Epithelial cell of proximal tubule (primary cell): ENCODE measurements at regions not wholly inside any gene's neighbourhood (a gene's known extent, or its start where the extent isn't known, plus 50 kb on each side); places are given as distances from the start of the nearest gene placed in this dataset.

ENCODE experiments used
- DNase-seq: peaks from one replicate; pipeline ENCODE4 v3.0.0-alpha.2; 2011; ENCODE audit warnings: low read depth
- H3K4me3 ChIP-seq: 2 replicates; pipeline ENCODE4 v1.5.1; 2011; ENCODE audit warnings: low read depth, mild to moderate bottlenecking, low read length
- TF ChIP-seq, protein P1 (sequence below): conservative IDR thresholded peaks from 2 replicates; pipeline ENCODE4 v1.5.1; 2012; ENCODE audit warnings: low read depth, mild to moderate bottlenecking, low read length

DNA sequence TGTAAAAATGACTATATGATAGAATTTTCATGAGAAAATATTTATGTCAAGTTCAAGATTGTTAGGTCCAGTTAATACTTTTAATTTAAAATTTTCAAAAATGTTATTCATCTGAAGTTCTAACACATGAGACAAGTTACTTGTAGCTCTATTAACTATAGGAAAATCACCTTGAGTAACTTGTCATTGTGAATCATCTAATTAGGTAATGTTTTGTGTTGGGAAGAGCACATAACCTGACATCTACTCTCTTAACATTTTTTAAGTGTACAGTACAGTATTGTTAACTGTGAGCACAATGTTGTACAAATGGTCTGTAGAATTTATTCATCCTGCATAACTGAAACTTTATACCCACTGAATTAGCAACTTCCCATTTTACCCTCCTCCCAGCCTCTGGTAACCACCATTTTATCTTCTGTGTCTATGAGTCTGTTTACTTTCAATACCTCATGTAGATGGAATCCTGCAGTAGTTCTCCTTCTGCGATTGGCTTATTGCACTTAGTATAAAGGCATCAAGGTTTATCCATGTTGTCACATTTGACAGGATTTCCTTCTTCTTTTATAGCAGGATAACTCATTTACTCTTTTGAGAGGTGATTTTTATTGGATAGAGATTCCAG, 54.6 kb downstream of the ARL4A start:
- H3K4me3 ChIP-seq, result no peak overlapping the region
- TF ChIP-seq, protein P1, sequence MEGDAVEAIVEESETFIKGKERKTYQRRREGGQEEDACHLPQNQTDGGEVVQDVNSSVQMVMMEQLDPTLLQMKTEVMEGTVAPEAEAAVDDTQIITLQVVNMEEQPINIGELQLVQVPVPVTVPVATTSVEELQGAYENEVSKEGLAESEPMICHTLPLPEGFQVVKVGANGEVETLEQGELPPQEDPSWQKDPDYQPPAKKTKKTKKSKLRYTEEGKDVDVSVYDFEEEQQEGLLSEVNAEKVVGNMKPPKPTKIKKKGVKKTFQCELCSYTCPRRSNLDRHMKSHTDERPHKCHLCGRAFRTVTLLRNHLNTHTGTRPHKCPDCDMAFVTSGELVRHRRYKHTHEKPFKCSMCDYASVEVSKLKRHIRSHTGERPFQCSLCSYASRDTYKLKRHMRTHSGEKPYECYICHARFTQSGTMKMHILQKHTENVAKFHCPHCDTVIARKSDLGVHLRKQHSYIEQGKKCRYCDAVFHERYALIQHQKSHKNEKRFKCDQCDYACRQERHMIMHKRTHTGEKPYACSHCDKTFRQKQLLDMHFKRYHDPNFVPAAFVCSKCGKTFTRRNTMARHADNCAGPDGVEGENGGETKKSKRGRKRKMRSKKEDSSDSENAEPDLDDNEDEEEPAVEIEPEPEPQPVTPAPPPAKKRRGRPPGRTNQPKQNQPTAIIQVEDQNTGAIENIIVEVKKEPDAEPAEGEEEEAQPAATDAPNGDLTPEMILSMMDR, result no peak
- DNase-seq, result no peak

DNA sequence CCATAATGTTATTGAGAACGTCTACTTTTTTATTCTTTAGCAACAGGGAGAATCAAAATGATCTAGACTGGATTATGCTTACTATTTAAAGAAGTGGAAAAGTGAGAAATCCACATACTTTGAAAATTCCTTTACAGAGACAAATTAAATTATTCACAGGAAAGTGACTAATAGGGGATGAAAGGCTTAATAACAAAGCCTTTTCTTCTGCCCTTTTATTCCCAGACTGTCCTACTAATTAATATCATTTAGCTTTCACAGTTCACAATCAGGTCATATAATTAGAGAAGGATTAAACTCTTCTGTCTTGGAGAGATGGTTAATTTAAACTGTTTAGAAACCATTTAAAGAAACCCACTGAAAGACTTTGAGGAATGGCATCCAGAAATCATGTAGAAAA, 58.8 kb downstream of the ARL4A start:
- TF ChIP-seq, protein P1, result no peak
- no peak overlapping the region for H3K4me3 ChIP-seq
- no peak for DNase-seq

DNA sequence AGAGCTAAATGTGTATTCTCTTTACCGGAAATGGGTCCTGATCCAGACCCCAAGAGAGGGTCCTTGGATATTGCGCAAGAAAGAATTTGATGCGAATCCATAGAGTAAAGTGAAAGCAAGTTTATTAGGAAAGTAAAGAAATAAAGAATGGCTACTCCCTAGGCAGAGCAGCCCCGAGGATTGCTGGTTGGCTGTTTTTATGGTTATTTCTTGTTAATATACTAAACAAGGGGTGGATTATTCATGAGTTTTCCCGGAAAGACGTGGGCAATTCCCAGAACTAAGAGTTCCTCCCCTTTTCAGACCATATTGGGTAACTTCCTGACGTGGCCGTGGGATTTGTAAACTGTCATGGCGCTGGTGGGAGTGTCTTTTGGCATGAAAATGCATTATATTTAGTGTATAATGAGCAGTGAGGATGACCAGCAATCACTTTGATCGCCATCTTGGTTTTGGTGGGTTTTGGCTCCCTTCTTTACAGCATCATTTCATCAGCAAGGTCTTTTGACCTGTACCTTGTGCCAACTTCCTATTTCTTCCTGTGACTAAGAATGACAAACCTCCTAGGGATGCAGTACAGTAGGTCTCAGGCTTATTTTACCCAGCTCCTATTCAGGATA, 60.4 kb downstream of the ARL4A start:
- TF ChIP-seq, protein P1, result no peak
- no peak overlapping the region for H3K4me3 ChIP-seq
- DNase-seq, result no peak

DNA sequence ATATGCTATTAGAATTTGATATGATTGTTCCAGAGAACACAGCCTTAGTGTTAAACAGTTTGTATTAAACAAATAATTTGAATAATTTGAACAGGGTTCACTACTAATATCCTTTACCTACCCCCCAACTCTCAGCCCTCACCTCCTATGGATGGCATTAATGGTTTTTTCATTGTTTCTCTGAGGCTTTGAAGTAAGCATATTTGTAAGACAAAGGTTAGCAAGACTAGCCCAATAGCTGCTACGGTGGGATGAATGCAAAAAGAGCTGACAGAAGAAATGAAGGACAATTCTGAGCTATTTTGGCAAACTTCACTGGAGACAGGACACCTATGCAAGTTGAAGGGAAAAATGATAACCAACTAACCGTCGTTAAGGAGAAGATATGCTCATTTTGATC, 61.6 kb downstream of the ARL4A start:
- no peak overlapping the region for H3K4me3 ChIP-seq
- TF ChIP-seq, protein P1, result no peak
- no peak for DNase-seq

DNA sequence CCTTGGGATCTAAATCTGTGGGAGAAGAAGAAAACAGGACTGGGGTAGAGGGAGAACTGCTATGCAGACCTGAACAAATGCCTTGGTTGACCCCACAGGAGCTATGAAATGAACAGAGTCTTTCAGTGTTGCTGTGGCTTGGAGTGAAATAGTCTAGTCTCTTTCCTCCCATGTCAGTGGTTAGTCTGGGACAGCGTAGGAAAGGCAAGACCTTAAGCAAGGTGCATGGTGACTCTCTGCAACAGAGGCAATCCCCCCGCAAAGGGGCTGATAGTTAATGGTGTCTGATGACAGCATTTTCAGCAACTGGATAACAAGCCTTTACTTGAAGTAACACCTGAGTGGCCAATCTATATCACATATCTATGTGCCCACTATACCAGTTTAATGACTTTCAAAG, 62.3 kb downstream of the ARL4A start:
- TF ChIP-seq, protein P1, result no peak
- DNase-seq, result no peak
- H3K4me3 ChIP-seq, result no peak overlapping the region

DNA sequence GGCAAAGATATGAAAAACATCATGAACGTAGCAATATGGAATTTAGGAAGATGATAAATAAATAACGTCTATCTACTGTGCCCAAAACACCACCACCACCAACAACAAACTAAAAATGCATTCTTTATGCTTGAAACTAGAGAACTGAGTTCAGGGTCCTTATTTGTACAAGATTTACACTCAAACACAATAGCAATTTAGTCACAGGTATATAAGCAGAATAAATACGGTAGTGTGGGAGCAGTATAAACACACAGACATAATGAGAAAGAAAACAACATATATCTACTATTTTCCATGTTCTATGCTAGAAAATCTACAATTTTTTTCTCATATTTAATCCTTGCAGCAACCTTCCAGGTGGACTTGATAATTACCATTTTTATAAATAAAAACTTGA, 64.3 kb downstream of the ARL4A start:
- no peak for DNase-seq
- H3K4me3 ChIP-seq, result no peak overlapping the region
- TF ChIP-seq, protein P1, result no peak

DNA sequence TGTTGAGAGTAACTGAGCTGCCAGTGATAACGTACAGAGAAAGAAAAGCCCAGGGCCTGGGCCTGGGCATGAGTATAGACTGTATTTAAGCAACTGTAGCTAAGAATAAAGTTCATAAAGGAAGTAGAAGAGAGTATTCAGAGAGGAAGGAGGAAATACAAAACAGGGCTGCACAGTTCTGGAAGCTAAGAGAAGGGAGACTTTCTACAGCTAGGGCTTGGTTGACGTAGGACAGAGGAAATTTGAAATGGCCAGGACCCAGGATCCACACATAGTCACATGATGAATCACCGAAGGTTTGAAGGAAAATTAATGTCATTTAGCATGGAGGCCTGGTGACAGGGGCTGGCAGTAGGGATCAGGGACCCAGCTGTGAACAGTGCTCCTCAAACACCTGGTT, 66.7 kb downstream of the ARL4A start:
- no peak overlapping the region for H3K4me3 ChIP-seq
- TF ChIP-seq, protein P1, result no peak
- DNase-seq, result no peak
